SU-DHL-6 (cell line): ENCODE measurements at regions not wholly inside any gene's neighbourhood (a gene's known extent, or its start where the extent isn't known, plus 50 kb on each side); places are given as distances from the start of the nearest gene placed in this dataset.
A peak's percentile ranks its signal among the peaks of the same experiment; 100 is the strongest.

ENCODE experiments used
- H2AFZ ChIP-seq: fragments of 200-600 bp; sonication (generic); 2 replicates; pipeline ENCODE4 v1.6.1; 2014; ENCODE audit warnings: low read depth, mild to moderate bottlenecking, moderate library complexity, mixed read lengths, antibody characterized with exemption, low read length; ENCODE audit not compliant: severe bottlenecking
- H3F3A ChIP-seq: fragments of 200-600 bp; shearing (Covaris generic); 2 replicates; pipeline ENCODE4 v1.6.0; 2016; ENCODE audit warnings: antibody characterized with exemption, mild to moderate bottlenecking; ENCODE audit not compliant: insufficient read depth
- H3K27ac ChIP-seq: fragments of 200-600 bp; sonication (generic); 2 replicates; pipeline ENCODE4 v1.5.1; 2016; ENCODE audit warnings: low read depth, mild to moderate bottlenecking, low read length, moderate library complexity, mixed read lengths
- H3K27me3 ChIP-seq: fragments of 200-600 bp; sonication (generic), shearing (Covaris generic); 2 replicates; pipeline ENCODE4 v1.6.0; 2014; ENCODE audit warnings: mild to moderate bottlenecking, low read length
- H3K36me3 ChIP-seq: fragments of 200-600 bp; sonication (generic); 2 replicates; pipeline ENCODE4 v1.6.1; 2014; ENCODE audit warnings: mild to moderate bottlenecking, low read length, mixed read lengths
- H3K4me2 ChIP-seq: fragments of 300-600, 200-600 bp; shearing (Covaris generic), sonication (generic); 2 replicates; pipeline ENCODE4 v1.6.0; 2014; ENCODE audit warnings: low read length, low read depth, mild to moderate bottlenecking; ENCODE audit not compliant: poor library complexity, severe bottlenecking
- H3K4me3 ChIP-seq: fragments of 200-600 bp; sonication (generic); 2 replicates; pipeline ENCODE4 v1.5.1; 2014; ENCODE audit warnings: antibody characterized with exemption, low read length, mild to moderate bottlenecking, mixed read lengths; ENCODE audit not compliant: insufficient read depth, poor library complexity, severe bottlenecking
- H3K79me2 ChIP-seq: fragments of 200-600 bp; sonication (generic); 2 replicates; pipeline ENCODE4 v1.6.1; 2014; ENCODE audit warnings: mild to moderate bottlenecking, low read length, moderate library complexity; ENCODE audit not compliant: insufficient read depth
- H3K9ac ChIP-seq: fragments of 200-600 bp; sonication (generic); 2 replicates; pipeline ENCODE4 v1.7.0; 2014; ENCODE audit warnings: mild to moderate bottlenecking, low read length
- H3K9me2 ChIP-seq: fragments of 200-600 bp; sonication (generic); replicated peaks from 2 replicates; pipeline ENCODE4 v1.6.1; 2014; ENCODE audit warnings: low read length; ENCODE audit not compliant: insufficient read depth
- H3K9me3 ChIP-seq: fragments of 200-600 bp; sonication (generic); 2 replicates; pipeline ENCODE4 v1.6.1; 2014; ENCODE audit warnings: low read length, mixed read lengths; ENCODE audit not compliant: insufficient read depth
- H4K20me1 ChIP-seq: fragments of 200-600 bp; sonication (generic); 2 replicates; pipeline ENCODE4 v1.6.1; 2014; ENCODE audit warnings: low read depth, mild to moderate bottlenecking, antibody characterized with exemption, low read length, moderate library complexity, mixed read lengths
- EZH2phosphoT487 ChIP-seq: fragments of 200-600 bp; sonication (generic), shearing (Covaris generic); conservative IDR thresholded peaks from 2 replicates; pipeline ENCODE4 v1.6.1; 2018; ENCODE audit warnings: mild to moderate bottlenecking, antibody characterized with exemption, low read length, moderate library complexity, mixed read lengths
- TF ChIP-seq, protein P1 (sequence below): fragments of 200-600 bp; sonication (generic); IDR thresholded peaks from one replicate; pipeline ENCODE4 v1.5.1; 2017; ENCODE audit warnings: antibody characterized with exemption, mild to moderate bottlenecking, low read length, moderate library complexity; ENCODE audit not compliant: insufficient read depth, poor library complexity, severe bottlenecking

DNA sequence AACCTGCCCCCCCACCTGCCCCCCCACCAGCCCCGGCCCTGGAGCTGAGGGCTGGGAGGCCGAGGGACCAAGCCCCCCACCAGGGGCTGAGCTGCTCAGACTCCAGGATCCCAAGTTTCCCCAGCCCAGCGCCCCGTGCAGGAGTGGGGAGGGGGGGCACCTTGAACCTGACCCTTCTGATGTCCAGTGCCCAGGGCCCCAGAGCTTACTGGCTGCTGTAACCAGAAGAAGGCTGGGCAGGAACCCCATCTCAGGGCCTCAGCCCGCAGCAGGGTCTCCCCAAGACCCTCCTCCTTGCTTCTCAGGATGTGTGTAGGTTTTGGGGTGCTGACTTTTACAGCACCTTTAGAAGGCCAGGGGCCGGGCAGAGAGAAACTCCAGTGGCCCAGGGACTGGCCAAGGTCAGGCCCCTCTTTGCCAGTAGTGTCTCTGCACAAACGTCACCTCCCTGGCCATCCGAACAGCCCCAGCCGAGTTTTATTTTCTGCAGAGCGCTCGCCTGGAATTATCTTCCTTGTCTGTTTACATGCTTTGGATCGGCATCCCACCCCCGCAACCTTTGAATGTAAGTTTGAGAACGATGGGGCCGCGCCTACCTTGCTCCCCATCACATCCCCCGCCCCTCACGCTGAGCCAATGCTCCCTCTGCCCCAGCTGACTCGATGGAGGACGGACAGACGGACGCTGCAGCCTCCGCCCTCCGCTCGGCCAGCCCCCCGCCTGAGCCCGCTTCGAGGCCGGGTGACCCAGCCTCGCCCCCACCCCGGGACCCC is 70.1 kb upstream of the CASZ1 start:
- Histone ChIP-seq H3K79me2 (no peaks in the 10 kb centered on the region), H3K27ac (no peak overlapping the region), H3F3A (no peaks in the 10 kb centered on the region), H2AFZ (no peak overlapping the region), H3K9ac (no peak overlapping the region), H3K36me3 (no peaks in the 10 kb centered on the region), H4K20me1 (no peaks in the 10 kb centered on the region), H3K9me3 (no peaks in the 10 kb centered on the region), H3K4me3 (no peak overlapping the region), H3K4me2 (no peak overlapping the region), H3K9me2 (no peaks in the 10 kb centered on the region), H3K27me3 (no peaks in the 10 kb centered on the region)
- TF ChIP-seq, protein P1, sequence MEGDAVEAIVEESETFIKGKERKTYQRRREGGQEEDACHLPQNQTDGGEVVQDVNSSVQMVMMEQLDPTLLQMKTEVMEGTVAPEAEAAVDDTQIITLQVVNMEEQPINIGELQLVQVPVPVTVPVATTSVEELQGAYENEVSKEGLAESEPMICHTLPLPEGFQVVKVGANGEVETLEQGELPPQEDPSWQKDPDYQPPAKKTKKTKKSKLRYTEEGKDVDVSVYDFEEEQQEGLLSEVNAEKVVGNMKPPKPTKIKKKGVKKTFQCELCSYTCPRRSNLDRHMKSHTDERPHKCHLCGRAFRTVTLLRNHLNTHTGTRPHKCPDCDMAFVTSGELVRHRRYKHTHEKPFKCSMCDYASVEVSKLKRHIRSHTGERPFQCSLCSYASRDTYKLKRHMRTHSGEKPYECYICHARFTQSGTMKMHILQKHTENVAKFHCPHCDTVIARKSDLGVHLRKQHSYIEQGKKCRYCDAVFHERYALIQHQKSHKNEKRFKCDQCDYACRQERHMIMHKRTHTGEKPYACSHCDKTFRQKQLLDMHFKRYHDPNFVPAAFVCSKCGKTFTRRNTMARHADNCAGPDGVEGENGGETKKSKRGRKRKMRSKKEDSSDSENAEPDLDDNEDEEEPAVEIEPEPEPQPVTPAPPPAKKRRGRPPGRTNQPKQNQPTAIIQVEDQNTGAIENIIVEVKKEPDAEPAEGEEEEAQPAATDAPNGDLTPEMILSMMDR: no peak
- no peak for TF ChIP-seq EZH2phosphoT487

DNA sequence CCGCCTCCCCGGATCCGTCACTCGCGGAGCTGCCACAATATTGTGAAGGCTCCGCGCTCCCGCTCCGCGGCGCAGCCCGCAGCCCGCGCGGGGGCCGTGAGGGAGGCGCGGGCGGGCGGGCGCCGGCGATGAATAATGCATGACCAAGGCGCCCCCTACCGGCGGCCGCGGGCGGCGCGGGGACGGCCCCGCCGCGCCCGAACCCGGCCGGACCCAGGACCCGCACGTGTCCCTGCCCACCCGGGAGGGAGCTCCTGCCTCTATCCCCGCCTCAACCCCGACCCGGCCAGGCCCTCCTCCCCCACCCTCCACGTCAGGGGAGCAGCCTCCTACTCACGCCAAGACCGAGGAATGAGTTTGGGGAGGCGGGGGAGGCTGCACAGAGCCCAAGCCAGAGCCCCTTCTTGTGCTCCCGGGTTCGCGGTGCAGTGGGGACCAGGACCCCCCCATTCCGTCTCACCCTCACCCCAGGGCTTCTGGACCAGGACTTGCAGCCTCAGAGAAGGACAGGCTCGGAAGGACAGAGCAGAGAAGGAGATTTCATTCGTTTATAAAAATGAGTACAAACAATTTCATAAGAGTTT is 70.8 kb upstream of the CASZ1 start:
- no peaks in the 10 kb centered on the region for H3K36me3 ChIP-seq
- no peak overlapping the region for H3K27ac ChIP-seq
- no peaks in the 10 kb centered on the region for H3K9me2 ChIP-seq
- peak overlapping the region; percentile 30 for H3K4me2 ChIP-seq
- no peaks in the 10 kb centered on the region for H3K9me3 ChIP-seq
- H3K79me2 ChIP-seq: no peaks in the 10 kb centered on the region
- H2AFZ ChIP-seq: peak overlapping the region; percentile 64
- H3F3A ChIP-seq: no peaks in the 10 kb centered on the region
- no peak overlapping the region for H3K4me3 ChIP-seq
- no peaks in the 10 kb centered on the region for H4K20me1 ChIP-seq
- TF ChIP-seq EZH2phosphoT487: no peak
- TF ChIP-seq, protein P1: peak; percentile 44
- no peak overlapping the region; the same call in 1 of the 2 replicates for H3K9ac ChIP-seq
- H3K27me3 ChIP-seq: no peaks in the 10 kb centered on the region

DNA sequence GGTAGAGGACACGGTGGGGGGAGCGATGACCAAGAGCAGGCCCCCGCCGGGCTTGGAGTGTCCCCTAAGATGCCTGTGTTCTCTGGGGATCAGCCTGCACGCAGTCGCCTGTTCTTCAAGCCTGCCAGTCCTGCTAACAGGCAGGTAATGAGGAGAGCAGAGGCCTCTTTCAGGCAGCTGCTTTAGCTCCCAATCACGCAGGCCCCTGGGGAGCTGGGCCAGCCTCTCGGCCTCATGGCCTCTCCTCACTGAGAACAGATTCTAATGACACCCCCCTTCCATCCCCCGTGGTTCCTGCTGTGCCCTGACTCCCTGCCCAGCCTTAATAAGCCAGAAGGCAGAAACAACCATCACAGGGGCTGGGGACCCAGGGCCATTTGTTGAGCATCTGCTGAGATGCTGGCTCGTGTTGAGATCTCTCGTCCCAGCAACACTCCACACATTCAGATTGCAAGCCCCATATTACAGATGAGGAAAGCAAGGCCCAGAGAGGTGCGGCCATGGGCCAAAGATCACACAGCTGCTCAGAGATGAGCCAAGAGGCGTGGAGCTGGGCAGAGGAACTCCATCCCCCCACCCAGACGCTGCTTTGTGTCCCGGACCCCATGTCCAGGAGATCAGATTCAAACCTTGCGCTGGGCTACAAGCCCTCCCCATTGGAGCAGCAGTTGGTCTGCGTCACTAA is 71.6 kb upstream of the CASZ1 start:
- no peaks in the 10 kb centered on the region for H3K27me3 ChIP-seq
- H3K27ac ChIP-seq: no peak overlapping the region
- TF ChIP-seq, protein P1: no peak
- no peak for TF ChIP-seq EZH2phosphoT487
- H3K9me2 ChIP-seq: no peaks in the 10 kb centered on the region
- H3K79me2 ChIP-seq: no peaks in the 10 kb centered on the region
- H3F3A ChIP-seq: no peaks in the 10 kb centered on the region
- no peak overlapping the region for H2AFZ ChIP-seq
- no peak overlapping the region for H3K4me2 ChIP-seq
- H3K9me3 ChIP-seq: no peaks in the 10 kb centered on the region
- H4K20me1 ChIP-seq: no peaks in the 10 kb centered on the region
- H3K4me3 ChIP-seq: no peak overlapping the region
- H3K36me3 ChIP-seq: no peaks in the 10 kb centered on the region
- H3K9ac ChIP-seq: no peak overlapping the region
